SU-DHL-6 (cell line): ENCODE measurements at regions not wholly inside any gene's neighbourhood (a gene's known extent, or its start where the extent isn't known, plus 50 kb on each side); places are given as distances from the start of the nearest gene placed in this dataset.

Experiments
- CTCF ChIP-seq: fragments of 200-600 bp; sonication (generic); IDR thresholded peaks from one replicate; pipeline ENCODE4 v1.5.1; 2017; ENCODE audit warnings: antibody characterized with exemption, mild to moderate bottlenecking, low read length, moderate library complexity; ENCODE audit not compliant: insufficient read depth, poor library complexity, severe bottlenecking
- EZH2phosphoT487 ChIP-seq: fragments of 200-600 bp; sonication (generic), shearing (Covaris generic); conservative IDR thresholded peaks from 2 replicates; pipeline ENCODE4 v1.6.1; 2018; ENCODE audit warnings: mild to moderate bottlenecking, antibody characterized with exemption, low read length, moderate library complexity, mixed read lengths

DNA sequence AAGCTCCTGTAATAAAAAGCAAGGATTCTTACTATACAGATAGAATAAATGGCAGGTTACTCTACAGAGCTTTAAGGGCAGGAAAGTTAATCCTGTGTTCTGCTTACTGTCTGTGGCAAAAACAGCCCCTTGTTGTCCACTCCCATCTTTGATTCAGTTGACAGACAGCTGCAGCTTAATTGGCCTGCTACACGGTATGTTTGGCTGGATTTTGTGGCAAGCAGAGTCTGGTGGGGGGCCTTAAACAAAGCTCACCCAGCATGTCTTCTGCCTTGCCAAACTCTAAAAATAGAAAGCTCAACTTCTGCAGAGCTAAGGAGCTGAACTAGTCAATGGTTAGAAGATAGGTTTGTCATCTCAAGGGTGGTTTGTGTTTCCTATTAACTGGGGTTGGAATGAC is 407.2 kb downstream of the HLX start:
- TF ChIP-seq CTCF (no peak), EZH2phosphoT487 (no peak)
